GM23248 (cell line): ENCODE measurements at regions not wholly inside any gene's neighbourhood (a gene's known extent, or its start where the extent isn't known, plus 50 kb on each side); places are given as distances from the start of the nearest gene placed in this dataset.

Experiments used
- EZH2 ChIP-seq: fragments of 200-600 bp; sonication (generic); IDR thresholded peaks from 2 replicates; pipeline ENCODE4 v1.6.1; 2018; ENCODE audit warnings: antibody characterized with exemption, mild to moderate bottlenecking; ENCODE audit not compliant: insufficient read depth, poor library complexity, severe bottlenecking
- EZH2phosphoT487 ChIP-seq: fragments of 200-600 bp; sonication (generic); IDR thresholded peaks from 2 replicates; pipeline ENCODE4 v1.6.1; 2018; ENCODE audit warnings: antibody characterized with exemption, moderate library complexity, mild to moderate bottlenecking, low read depth; ENCODE audit not compliant: insufficient read depth

GRCh38 chr19:31562966-31563612 lies 213.9 kb upstream of the TSHZ3 start:
- TF ChIP-seq EZH2 (no peak), EZH2phosphoT487 (no peak)
